ENCODE measurements at regions not wholly inside any gene's neighbourhood (a gene's known extent, or its start where the extent isn't known, plus 50 kb on each side); places are given as distances from the start of the nearest gene placed in this dataset.
"Not testable (repeated sequence)": the region's sequence is repeated elsewhere in the genome, so short reads cannot be mapped to it uniquely, and the experiment has no call there.

DNA sequence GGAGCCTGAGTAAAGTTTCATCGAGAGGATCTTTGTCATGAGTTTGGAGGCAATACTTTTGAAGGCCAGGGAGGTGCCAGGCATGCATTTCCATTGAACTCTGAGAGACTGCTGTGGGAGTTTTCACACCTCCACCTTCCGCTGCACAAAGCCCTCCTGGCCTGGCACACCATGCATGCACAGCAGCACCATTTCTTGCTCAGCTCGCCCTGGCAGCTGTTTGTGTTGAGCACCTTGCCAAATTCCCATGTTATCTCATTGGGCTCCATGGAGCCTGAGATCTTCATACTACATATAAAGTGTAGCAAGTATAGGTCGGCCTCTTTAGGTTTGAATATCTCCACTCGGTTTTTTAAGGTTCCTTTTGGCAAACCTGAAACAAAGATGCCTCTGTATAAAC lies 125.7 kb upstream of the CLINT1 start:
- DNase-seq (ENCODE audit: low read depth in 2 of 2), result no peak

DNA sequence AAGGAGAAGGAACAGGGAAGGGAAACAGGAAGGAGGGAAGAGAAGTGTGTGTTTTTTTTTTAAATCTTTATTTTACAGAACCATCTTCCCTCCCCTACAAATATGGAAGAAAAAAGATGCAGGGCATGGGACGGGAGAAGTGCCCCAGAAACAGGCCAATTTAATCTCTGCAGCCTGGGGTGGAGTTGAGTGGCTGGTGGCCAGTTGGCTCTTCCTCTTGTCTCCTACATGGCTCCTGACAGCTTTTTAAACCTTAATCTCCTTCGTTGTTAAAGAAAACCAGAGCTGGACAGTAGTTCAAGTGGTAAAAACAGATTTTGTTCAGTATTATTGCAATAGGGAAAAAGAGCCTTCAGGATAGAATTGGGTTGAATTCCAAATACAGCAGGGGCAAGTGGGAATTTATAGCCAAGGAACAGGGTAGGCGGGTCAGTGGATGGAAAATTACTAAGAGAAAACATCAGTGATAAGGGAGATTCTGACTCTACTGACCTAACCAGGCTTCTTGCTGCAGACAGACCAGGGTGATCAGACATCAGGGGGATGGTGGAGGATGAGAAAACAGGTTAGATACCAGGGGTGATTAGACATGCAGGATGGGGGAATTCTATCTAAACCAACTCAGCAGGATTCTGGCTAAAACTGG lies 125.1 kb upstream of the CLINT1 start:
- DNase-seq (ENCODE audit: low read depth in 2 of 2), result no peak

GRCh38 chr5:157978061-157978460 lies 119.1 kb upstream of the CLINT1 start:
- DNase-seq (ENCODE audit: low read depth in 2 of 2), result no peak

- no peak for DNase-seq (ENCODE audit: low read depth in 2 of 2)
These were observed 117.5 kb upstream of the CLINT1 start for GRCh38 chr5:157976429-157976828.

DNA sequence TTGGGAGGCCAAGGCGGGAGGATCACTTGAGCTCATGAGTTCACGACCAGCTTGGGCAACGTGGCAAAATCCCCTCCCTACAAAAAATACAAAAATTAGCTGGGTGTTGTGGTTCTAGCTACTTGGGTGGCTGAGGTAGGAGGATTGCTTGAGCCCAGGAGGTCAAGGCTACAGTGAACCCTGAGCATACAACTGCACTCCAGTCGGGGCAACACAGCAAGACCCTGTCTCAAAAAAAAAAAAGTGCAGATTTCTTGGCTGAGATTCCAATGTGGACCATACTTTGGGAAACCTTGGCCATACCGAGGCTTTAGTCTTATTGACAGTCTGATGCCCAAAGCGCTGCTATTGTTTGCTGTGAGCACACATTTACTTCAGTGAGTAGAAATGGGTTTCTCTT lies 113.6 kb upstream of the CLINT1 start:
- DNase-seq (ENCODE audit: low read depth in 2 of 2), result no peak

DNA sequence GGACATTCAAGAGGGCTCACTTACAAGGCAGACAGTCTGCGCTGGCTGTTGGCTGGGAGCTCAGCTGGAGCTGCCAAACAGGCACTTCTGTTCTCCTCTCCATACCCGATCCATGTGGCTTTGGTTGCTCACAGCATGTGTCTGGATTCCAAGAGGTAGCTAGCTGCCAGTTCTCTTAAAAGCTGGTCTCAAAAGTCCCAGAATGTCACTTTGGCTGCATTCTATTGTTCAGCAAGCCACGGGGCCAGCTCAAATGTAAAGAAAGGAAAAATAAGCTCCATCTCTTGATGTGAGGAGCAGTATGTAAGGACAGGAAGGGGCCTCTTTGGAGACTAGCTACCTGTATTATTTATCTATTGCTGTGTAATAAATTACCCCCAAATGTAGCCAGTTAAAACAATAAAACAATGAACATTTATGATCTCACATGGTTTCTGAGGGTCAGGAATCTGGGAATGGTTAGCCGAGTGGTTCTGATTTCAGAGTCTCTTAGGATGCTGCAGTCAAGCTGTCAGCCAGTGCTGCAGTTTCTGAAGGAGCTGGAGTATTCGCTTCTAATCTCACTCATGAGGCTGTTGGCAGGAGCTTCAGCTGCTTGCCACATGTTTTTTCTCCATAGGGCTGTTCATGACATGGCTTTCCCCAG lies 112.7 kb upstream of the CLINT1 start:
- no peak for DNase-seq (ENCODE audit: low read depth in 2 of 2)

DNA sequence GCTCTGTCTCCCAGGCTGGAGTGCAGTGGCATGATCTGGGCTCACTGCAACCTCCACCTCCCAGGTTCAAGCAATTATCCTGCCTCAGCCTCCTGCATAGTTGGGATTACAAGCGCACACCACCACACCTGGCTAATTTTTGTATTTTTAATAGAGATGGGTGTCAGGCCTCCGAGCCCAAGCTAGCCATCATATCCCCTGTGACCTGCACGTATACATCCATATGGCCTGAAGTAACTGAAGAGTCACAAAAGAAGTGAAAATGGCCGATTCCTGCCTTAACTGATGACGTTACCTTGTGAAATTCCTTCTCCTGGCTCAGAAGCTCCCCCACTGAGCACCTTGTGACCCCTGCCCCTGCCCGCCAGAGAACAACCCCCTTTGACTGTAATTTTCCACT lies 109.6 kb upstream of the CLINT1 start:
- DNase-seq (ENCODE audit: low read depth in 2 of 2), result not testable (repeated sequence)

GRCh38 chr5:157965989-157966388 lies 107.0 kb upstream of the CLINT1 start:
- DNase-seq (ENCODE audit: low read depth in 2 of 2), result no peak

GRCh38 chr5:157965040-157965678 lies 106.2 kb upstream of the CLINT1 start:
- DNase-seq (ENCODE audit: low read depth in 2 of 2), result no peak

DNA sequence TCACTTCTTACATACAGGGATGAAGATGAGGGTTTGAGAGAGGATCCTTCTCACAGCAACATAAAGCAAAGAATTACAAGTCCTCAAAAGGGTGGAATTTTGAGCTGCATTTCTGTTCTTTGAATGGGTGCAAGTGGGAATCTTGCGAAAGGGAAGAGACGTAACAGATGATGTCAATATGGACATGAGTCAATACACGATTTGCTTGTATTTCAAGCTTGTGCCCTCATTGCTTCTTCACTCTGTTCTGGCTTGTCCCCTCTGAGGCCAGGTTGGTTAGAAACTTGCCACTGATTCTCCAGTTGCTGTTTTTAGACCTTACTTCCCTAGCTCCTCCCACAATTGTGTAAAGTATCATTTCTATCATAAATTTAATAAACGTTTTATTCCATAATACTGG lies 104.8 kb upstream of the CLINT1 start:
- DNase-seq (ENCODE audit: low read depth in 2 of 2), result no peak

DNA sequence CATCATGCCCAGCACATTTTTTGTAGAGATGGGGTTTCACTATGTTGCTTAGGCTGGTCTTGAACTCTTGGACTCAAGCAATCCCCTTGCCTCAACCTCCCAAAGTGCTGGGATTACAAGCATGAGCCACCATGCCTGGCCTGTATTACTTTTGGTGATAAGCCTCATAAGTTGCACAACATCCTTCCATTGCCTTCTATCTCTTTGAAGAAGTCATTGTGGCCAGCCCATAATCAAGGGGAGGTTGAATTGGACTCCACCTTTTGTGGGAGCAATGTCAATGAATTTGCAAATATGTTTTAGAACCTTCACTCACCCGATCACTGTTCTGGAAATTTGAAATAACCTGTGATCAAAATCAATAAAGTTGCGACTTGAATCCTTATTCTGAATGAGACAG lies 104.3 kb upstream of the CLINT1 start:
- no peak for DNase-seq (ENCODE audit: low read depth in 2 of 2)

- not testable (repeated sequence) for DNase-seq (ENCODE audit: low read depth in 2 of 2)
These were observed 103.7 kb upstream of the CLINT1 start for GRCh38 chr5:157962686-157963085.

- no peak for DNase-seq (ENCODE audit: low read depth in 2 of 2)
These were observed 103.1 kb upstream of the CLINT1 start for GRCh38 chr5:157961896-157962590.

DNA sequence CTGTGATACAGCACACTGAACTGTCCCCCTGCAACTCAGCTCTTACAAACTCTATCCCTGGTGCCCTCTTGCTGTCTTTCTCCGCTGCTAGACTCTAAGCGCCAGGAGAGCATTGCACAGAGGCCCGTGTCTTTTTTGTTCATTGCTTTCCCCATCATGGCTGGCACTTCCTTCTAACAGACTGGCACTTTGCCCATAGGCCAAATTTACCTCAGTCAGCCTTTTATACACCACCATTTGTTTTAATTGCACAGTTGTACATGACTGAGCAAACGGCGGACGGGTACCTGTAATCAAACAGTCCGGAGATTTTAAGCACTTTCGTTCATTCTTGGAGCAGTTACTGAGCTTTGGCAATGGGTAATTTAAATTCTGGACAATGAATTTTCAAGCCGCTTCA lies 102.2 kb upstream of the CLINT1 start:
- no peak for DNase-seq (ENCODE audit: low read depth in 2 of 2)

GRCh38 chr5:157959370-157959769 lies 100.4 kb upstream of the CLINT1 start:
- DNase-seq (ENCODE audit: low read depth in 2 of 2), result no peak

GRCh38 chr5:157956271-157956885 lies 97.4 kb upstream of the CLINT1 start:
- DNase-seq (ENCODE audit: low read depth in 2 of 2), result no peak

GRCh38 chr5:157955541-157956172 lies 96.7 kb upstream of the CLINT1 start:
- DNase-seq (ENCODE audit: low read depth in 2 of 2), result no peak

DNA sequence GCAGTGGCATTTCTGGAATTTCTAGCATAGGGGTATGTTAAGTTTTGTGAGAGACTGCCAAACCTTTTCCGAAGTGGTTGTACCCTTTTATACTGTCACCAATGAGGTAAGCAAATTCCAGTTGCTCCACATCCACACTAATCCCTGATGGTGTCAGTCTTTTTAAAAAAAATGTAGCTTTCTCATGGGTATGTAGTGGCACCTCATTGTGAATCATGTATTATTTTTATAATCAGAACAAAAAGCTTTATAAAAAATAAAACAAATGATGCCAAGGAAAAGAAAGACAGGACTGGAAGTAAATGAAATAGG lies 93.4 kb upstream of the CLINT1 start:
- no peak for DNase-seq (ENCODE audit: low read depth in 2 of 2)

DNA sequence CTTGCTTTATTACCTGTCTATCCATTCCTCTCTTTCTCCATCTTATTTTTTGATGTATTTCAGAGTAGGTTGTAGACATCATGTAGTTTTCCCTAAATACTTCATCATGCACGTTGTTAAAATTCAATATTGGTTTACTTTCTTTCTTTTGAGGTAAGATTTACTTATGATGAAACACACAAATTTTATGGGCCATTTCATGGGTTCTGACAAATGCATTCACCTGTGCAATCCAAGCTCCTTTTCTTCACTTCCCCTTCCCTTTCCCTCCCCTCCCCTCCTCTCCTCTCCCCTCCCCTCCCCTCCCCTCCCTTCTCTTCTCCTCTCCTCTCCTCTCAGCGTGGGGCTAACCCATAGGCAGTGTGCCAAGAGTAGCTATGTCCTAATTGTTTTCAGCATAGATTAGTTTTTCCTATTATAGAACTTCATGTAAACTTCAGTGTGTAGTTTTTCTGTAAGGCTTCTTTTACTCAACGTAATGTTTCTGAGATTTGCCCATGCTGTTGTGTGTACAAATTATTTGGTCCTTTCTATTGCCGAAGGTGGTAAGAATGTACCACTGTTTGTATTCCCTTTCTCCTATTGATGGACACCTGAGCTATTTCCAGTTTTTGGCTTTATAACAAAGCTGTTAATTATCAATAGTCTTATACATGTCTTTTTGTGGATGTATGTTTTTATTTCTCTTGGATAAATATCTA lies 92.9 kb upstream of the CLINT1 start:
- DNase-seq (ENCODE audit: low read depth in 2 of 2), result no peak

- no peak for DNase-seq (ENCODE audit: low read depth in 2 of 2)
These were observed 90.6 kb upstream of the CLINT1 start for GRCh38 chr5:157949520-157949919.

GRCh38 chr5:157948738-157949410 lies 89.9 kb upstream of the CLINT1 start:
- DNase-seq (ENCODE audit: low read depth in 2 of 2), result peak; percentile 50 to 60

Measured in stimulated activated CD8-positive, alpha-beta memory T cell treated with anti-CD3 and anti-CD28 coated beads, Interleukin-7, amount 100 ng/mL, for 4 hours (primary cell).